HG02763 (cell line): ENCODE measurements at regions not wholly inside any gene's neighbourhood (a gene's known extent, or its start where the extent isn't known, plus 50 kb on each side); places are given as distances from the start of the nearest gene placed in this dataset.

Experiments used
- ATAC-seq: cut with Tn5 transposase; IDR thresholded peaks from one replicate; pipeline ENCODE4 v1.9.1; 2021; ENCODE audit warnings: mild to moderate bottlenecking, moderate library complexity; ENCODE audit not compliant: unreplicated experiment

- no peak for ATAC-seq
These were observed 452.3 kb downstream of the ADAMTS20 start for GRCh38 chr12:43099691-43100163.

GRCh38 chr12:43098766-43099550 is 453.0 kb downstream of the ADAMTS20 start:
- no peak for ATAC-seq

- ATAC-seq, result no peak
These were observed 453.9 kb downstream of the ADAMTS20 start for GRCh38 chr12:43098071-43098470.

- ATAC-seq, result no peak
These were observed 454.5 kb downstream of the ADAMTS20 start for GRCh38 chr12:43097471-43097870.

- ATAC-seq, result no peak
These were observed 456.2 kb downstream of the ADAMTS20 start for GRCh38 chr12:43095669-43096280.

- no peak for ATAC-seq
These were observed 457.0 kb downstream of the ADAMTS20 start for GRCh38 chr12:43094886-43095575.

GRCh38 chr12:43090981-43091380 is 461.0 kb downstream of the ADAMTS20 start:
- no peak for ATAC-seq

GRCh38 chr12:43087195-43088091 is 464.6 kb downstream of the ADAMTS20 start:
- no peak for ATAC-seq

- no peak for ATAC-seq
These were observed 472.5 kb downstream of the ADAMTS20 start for GRCh38 chr12:43079476-43079875.

GRCh38 chr12:43078976-43079375 is 473.0 kb downstream of the ADAMTS20 start:
- no peak for ATAC-seq

GRCh38 chr12:43072431-43072830 is 479.6 kb downstream of the ADAMTS20 start:
- ATAC-seq, result no peak

- no peak for ATAC-seq
These were observed 480.2 kb upstream of the PRICKLE1 start for GRCh38 chr12:43069768-43070221.

- ATAC-seq, result no peak
These were observed 476.9 kb upstream of the PRICKLE1 start for GRCh38 chr12:43066471-43066870.

GRCh38 chr12:43063650-43064049 is 474.1 kb upstream of the PRICKLE1 start:
- no peak for ATAC-seq

GRCh38 chr12:43062201-43062895 is 472.8 kb upstream of the PRICKLE1 start:
- ATAC-seq, result no peak

- ATAC-seq, result no peak
These were observed 471.2 kb upstream of the PRICKLE1 start for GRCh38 chr12:43060742-43061141.

GRCh38 chr12:43058616-43059015 is 469.1 kb upstream of the PRICKLE1 start:
- ATAC-seq, result no peak

- ATAC-seq, result no peak
These were observed 468.0 kb upstream of the PRICKLE1 start for GRCh38 chr12:43057566-43057965.

GRCh38 chr12:43054085-43054484 is 464.5 kb upstream of the PRICKLE1 start:
- ATAC-seq, result no peak

- ATAC-seq, result no peak
These were observed 462.9 kb upstream of the PRICKLE1 start for GRCh38 chr12:43052441-43052840.
